ENCODE measurements at regions not wholly inside any gene's neighbourhood (a gene's known extent, or its start where the extent isn't known, plus 50 kb on each side); places are given as distances from the start of the nearest gene placed in this dataset.

- H3K4me3 Mint-ChIP-seq (ENCODE audit: unreplicated experiment), result no peak overlapping the region
- no peak for DNase-seq (ENCODE audit: low spot score)
- peaks cover 1% of the 10 kb centered on the region for H3K9me3 Mint-ChIP-seq (ENCODE audit: unreplicated experiment)
- peaks cover 6% of the 10 kb centered on the region for H3K27me3 Mint-ChIP-seq (ENCODE audit: unreplicated experiment)
- H3K4me1 Mint-ChIP-seq (ENCODE audit: unreplicated experiment), result peaks cover 4% of the 10 kb centered on the region
- no peak for TF ChIP-seq CTCF (IDR thresholded peaks at IDR 0.05; ENCODE audit: unreplicated experiment)
- no peak overlapping the region for H3K27ac Mint-ChIP-seq (ENCODE audit: unreplicated experiment)
- H3K36me3 Mint-ChIP-seq (ENCODE audit: low read depth, unreplicated experiment), result peaks cover 11% of the 10 kb centered on the region
Observed at GRCh38 chr5:54717459-54717858, 199.9 kb downstream of the SNX18 start.

GRCh38 chr5:54713923-54714581, 196.5 kb downstream of the SNX18 start:
- Mint-ChIP-seq H3K27ac (ENCODE audit: unreplicated experiment) (no peak overlapping the region), H3K4me3 (ENCODE audit: unreplicated experiment) (no peak overlapping the region), H3K9me3 (ENCODE audit: unreplicated experiment) (peaks cover 7% of the 10 kb centered on the region), H3K27me3 (ENCODE audit: unreplicated experiment) (peaks cover 6% of the 10 kb centered on the region), H3K36me3 (ENCODE audit: low read depth, unreplicated experiment) (peaks cover 13% of the 10 kb centered on the region), H3K4me1 (ENCODE audit: unreplicated experiment) (peaks cover 11% of the 10 kb centered on the region)
- TF ChIP-seq CTCF (IDR thresholded peaks at IDR 0.05; ENCODE audit: unreplicated experiment), result no peak
- no peak for DNase-seq (ENCODE audit: low spot score)

- peaks cover 22% of the 10 kb centered on the region for H3K4me1 Mint-ChIP-seq (ENCODE audit: unreplicated experiment)
- H3K27ac Mint-ChIP-seq (ENCODE audit: unreplicated experiment), result peak overlapping the region; percentile 90
- H3K27me3 Mint-ChIP-seq (ENCODE audit: unreplicated experiment), result no peaks in the 10 kb centered on the region
- no peak for TF ChIP-seq CTCF (IDR thresholded peaks at IDR 0.05; ENCODE audit: unreplicated experiment)
- H3K36me3 Mint-ChIP-seq (ENCODE audit: low read depth, unreplicated experiment), result peaks cover 13% of the 10 kb centered on the region
- H3K9me3 Mint-ChIP-seq (ENCODE audit: unreplicated experiment), result peaks cover 7% of the 10 kb centered on the region
- no peak for DNase-seq (ENCODE audit: low spot score)
- H3K4me3 Mint-ChIP-seq (ENCODE audit: unreplicated experiment), result no peak overlapping the region
Observed at GRCh38 chr5:54709096-54709495, 191.5 kb downstream of the SNX18 start.

- H3K4me1 Mint-ChIP-seq (ENCODE audit: unreplicated experiment), result peaks cover 33% of the 10 kb centered on the region
- TF ChIP-seq CTCF (IDR thresholded peaks at IDR 0.05; ENCODE audit: unreplicated experiment), result no peak
- H3K9me3 Mint-ChIP-seq (ENCODE audit: unreplicated experiment), result peaks cover 7% of the 10 kb centered on the region
- no peak for DNase-seq (ENCODE audit: low spot score)
- H3K36me3 Mint-ChIP-seq (ENCODE audit: low read depth, unreplicated experiment), result peaks cover 5% of the 10 kb centered on the region
- no peak overlapping the region for H3K27ac Mint-ChIP-seq (ENCODE audit: unreplicated experiment)
- H3K27me3 Mint-ChIP-seq (ENCODE audit: unreplicated experiment), result no peaks in the 10 kb centered on the region
- no peak overlapping the region for H3K4me3 Mint-ChIP-seq (ENCODE audit: unreplicated experiment)
Observed at GRCh38 chr5:54707841-54708240, 190.3 kb downstream of the SNX18 start.

GRCh38 chr5:54705994-54706653, 188.6 kb downstream of the SNX18 start:
- Mint-ChIP-seq H3K27me3 (ENCODE audit: unreplicated experiment) (no peaks in the 10 kb centered on the region), H3K4me3 (ENCODE audit: unreplicated experiment) (no peak overlapping the region), H3K27ac (ENCODE audit: unreplicated experiment) (no peak overlapping the region), H3K36me3 (ENCODE audit: low read depth, unreplicated experiment) (no peaks in the 10 kb centered on the region), H3K9me3 (ENCODE audit: unreplicated experiment) (no peaks in the 10 kb centered on the region), H3K4me1 (ENCODE audit: unreplicated experiment) (peaks cover 50% of the 10 kb centered on the region)
- no peak for TF ChIP-seq CTCF (IDR thresholded peaks at IDR 0.05; ENCODE audit: unreplicated experiment)
- no peak for DNase-seq (ENCODE audit: low spot score)

All from endothelial cell (in vitro differentiated cells).